ENCODE measurements at regions not wholly inside any gene's neighbourhood (a gene's known extent, or its start where the extent isn't known, plus 50 kb on each side); places are given as distances from the start of the nearest gene placed in this dataset.

- DNase-seq (ENCODE audit: low read depth) = peak; percentile 81
Measured at GRCh38 chr9:118183576-118183975, 479.4 kb downstream of the TLR4 start.

- DNase-seq (ENCODE audit: low read depth) = no peak
Measured at GRCh38 chr9:118187408-118187807, 483.2 kb downstream of the TLR4 start.

GRCh38 chr9:118189615-118190014, 485.4 kb downstream of the TLR4 start:
- no peak for DNase-seq (ENCODE audit: low read depth)

- no peak for DNase-seq (ENCODE audit: low read depth)
Measured at GRCh38 chr9:118192807-118193206, 488.6 kb downstream of the TLR4 start.

- DNase-seq (ENCODE audit: low read depth) = no peak
Measured at GRCh38 chr9:118209343-118209742, 505.1 kb downstream of the TLR4 start.

GRCh38 chr9:118215549-118215948, 511.3 kb downstream of the TLR4 start:
- peak; percentile 2 for DNase-seq (ENCODE audit: low read depth)

- DNase-seq (ENCODE audit: low read depth) = peak; percentile 67
Measured at GRCh38 chr9:118222375-118222774, 518.2 kb downstream of the TLR4 start.

GRCh38 chr9:118223111-118223510, 518.9 kb downstream of the TLR4 start:
- no peak for DNase-seq (ENCODE audit: low read depth)

GRCh38 chr9:118230329-118230728, 526.1 kb downstream of the TLR4 start:
- DNase-seq (ENCODE audit: low read depth) = peak; percentile 35

- no peak for DNase-seq (ENCODE audit: low read depth)
Measured at GRCh38 chr9:118236625-118237024, 532.4 kb downstream of the TLR4 start.

- DNase-seq (ENCODE audit: low read depth) = peak; percentile 2
Measured at GRCh38 chr9:118238139-118238538, 533.9 kb downstream of the TLR4 start.

- DNase-seq (ENCODE audit: low read depth) = no peak
Measured at GRCh38 chr9:118252027-118252426, 547.8 kb downstream of the TLR4 start.

GRCh38 chr9:118262191-118262590, 558.0 kb downstream of the TLR4 start:
- no peak for DNase-seq (ENCODE audit: low read depth)

- DNase-seq (ENCODE audit: low read depth) = peak; percentile 39
Measured at GRCh38 chr9:118263949-118264348, 559.7 kb downstream of the TLR4 start.

GRCh38 chr9:118268046-118268445, 563.8 kb downstream of the TLR4 start:
- no peak for DNase-seq (ENCODE audit: low read depth)

GRCh38 chr9:118269623-118270022, 565.4 kb downstream of the TLR4 start:
- DNase-seq (ENCODE audit: low read depth) = no peak

- no peak for DNase-seq (ENCODE audit: low read depth)
Measured at GRCh38 chr9:118271331-118271730, 567.1 kb downstream of the TLR4 start.

GRCh38 chr9:118271936-118272335, 567.7 kb downstream of the TLR4 start:
- peak; percentile 68 for DNase-seq (ENCODE audit: low read depth)

- DNase-seq (ENCODE audit: low read depth) = no peak
Measured at GRCh38 chr9:118273048-118273447, 568.8 kb downstream of the TLR4 start.

- no peak for DNase-seq (ENCODE audit: low read depth)
Measured at GRCh38 chr9:118276784-118277183, 572.6 kb downstream of the TLR4 start.

- DNase-seq (ENCODE audit: low read depth) = no peak
Measured at GRCh38 chr9:118281772-118282171, 577.6 kb downstream of the TLR4 start.

GRCh38 chr9:118283488-118283887, 579.3 kb downstream of the TLR4 start:
- DNase-seq (ENCODE audit: low read depth) = no peak

GRCh38 chr9:118290116-118290515, 585.9 kb downstream of the TLR4 start:
- DNase-seq (ENCODE audit: low read depth) = no peak

GRCh38 chr9:118295413-118295812, 591.2 kb downstream of the TLR4 start:
- DNase-seq (ENCODE audit: low read depth) = no peak

- DNase-seq (ENCODE audit: low read depth) = no peak
Measured at GRCh38 chr9:118302721-118303120, 598.5 kb downstream of the TLR4 start.
